ENCODE measurements at regions not wholly inside any gene's neighbourhood (a gene's known extent, or its start where the extent isn't known, plus 50 kb on each side); places are given as distances from the start of the nearest gene placed in this dataset.
"Not testable (repeated sequence)": the region's sequence is repeated elsewhere in the genome, so short reads cannot be mapped to it uniquely, and the experiment has no call there.

DNA sequence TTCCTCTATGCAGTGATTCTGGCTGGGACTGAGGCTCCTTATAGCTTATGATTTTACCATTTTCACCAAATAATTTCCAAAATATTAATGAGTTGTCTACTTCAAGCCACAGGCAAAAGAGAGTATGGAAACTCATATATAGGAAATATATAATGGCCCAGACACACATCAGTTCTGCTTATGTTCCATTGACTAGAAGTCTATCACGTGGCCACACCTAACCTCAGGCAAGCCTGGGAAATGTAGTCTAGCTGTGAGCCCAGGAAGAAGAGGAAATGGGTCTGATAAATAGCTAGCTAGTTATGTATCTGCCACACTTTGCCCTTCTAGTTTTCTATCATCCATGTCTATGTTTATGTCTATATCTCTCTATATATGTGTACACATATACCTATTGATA, 195.1 kb downstream of the OTOL1 start:
- DNase-seq (ENCODE audit: low read depth) = no peak

DNA sequence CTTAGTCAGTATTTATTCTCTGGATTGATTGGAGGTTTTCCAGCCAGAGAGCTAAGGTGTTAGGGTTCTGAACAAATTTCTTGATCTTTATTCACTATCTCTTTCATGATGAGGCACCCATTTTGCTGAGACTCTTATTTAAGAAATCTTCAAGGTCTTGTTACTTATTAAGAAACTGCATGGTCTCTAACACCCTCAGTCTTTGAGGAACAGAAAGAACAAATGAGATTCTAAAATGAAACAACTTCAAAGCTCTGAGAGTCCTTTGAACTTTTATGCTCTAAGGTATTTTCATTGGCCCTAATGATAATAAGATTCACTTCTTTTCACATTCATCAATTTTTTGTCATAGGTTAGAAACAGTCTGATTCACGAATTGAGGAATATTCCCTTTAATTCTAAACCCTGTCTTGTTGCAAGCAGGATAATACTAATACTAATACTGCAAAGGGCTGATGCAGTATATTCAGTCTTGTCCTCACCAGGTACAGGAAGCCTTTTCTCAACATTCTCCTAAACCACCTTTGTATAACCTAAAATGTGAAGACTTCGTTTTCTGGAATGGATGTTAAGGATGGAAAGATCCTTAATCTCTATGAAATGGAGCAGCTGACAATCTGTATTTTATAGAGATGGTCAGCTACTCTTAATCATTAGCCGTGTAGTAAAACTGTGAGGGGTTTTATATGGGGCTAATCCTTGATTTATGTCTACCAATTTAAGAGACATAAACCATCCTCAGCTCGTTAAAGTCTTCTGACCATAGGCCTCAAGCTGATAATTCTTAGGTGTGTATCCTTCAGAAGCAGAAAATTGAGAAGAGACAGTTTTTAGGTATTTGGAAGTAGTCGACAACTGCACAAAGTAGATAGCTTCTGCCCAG, 198.3 kb downstream of the OTOL1 start:
- DNase-seq (ENCODE audit: low read depth) = no peak

DNA sequence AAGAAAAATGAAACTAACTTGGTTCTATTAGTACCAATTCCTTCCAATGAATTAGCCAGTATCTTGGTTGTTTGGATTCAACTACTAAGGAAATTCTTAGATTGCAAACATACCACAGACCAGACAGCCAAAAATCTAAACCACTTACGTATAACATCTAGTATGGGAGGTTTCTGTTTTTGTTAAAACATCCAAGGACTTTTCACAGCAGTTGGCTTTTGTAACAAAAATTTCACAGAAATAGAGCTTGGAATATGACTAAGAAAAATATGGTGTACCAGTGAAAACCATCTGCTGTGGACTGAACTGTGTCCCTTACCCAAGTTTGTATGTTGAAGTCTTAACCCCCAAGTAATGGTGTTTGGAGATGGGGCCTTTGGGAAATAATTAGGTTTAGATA, 199.2 kb downstream of the OTOL1 start:
- DNase-seq (ENCODE audit: low read depth) = no peak

GRCh38 chr3:161700998-161701397, 204.4 kb downstream of the OTOL1 start:
- no peak for DNase-seq (ENCODE audit: low read depth)

DNA sequence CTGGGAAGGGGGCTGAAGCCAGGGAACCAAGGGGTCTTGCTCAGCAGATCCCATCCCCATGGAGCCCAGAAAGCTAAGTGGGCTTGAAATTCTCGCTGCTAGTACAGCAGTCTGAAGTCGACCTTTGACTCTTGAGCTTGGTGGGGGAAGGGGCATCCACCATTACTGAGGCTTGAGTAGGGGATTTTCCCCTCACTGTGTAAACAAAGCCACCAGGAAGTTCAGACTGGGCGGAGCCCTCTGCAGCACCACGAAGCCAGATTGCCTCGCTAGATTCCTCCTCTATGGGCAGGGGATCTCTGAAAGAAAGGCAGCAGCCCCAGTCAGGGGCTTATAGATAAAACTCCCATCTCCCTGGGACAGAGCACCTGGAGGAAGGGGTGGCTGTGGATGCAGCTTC, 210.6 kb downstream of the OTOL1 start:
- DNase-seq (ENCODE audit: low read depth) = not testable (repeated sequence)

DNA sequence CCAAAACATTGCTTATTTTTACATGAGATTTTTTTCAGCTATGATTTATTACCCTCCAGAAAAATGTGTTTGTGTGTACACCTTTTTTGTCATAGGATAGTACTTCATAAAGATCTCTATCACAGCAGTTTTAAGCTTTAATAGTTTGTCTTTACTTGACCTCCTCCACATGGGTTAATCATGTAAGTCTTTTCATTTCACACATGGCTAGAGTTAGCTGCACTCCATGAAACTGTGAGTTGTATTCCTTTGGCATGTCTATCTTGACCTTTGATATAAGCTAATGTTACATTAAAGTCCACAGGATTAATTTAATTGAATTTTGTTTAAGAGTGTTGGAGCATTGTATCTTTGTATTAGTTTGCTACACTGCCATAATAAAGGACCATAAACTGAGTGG, 217.1 kb downstream of the OTOL1 start:
- no peak for DNase-seq (ENCODE audit: low read depth)

DNA sequence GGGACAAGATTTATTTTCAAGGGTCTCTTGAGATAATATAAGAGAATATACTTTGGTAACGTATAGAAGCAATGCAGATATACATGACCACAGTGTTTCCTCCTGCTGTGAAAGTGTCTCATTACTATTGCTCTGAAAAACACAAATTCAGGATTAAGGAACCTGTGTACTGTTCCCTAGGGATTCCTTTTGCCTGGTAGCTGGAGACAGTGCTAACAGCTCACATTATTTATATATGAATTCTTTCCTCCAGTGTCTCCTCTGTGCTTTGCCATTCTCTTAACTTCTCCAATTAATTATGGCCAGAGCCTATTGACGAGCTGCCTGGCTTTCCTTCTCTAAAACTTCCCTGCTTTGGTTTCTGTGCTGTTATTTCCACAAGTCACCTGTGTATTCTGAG, 235.4 kb downstream of the OTOL1 start:
- DNase-seq (ENCODE audit: low read depth) = no peak

DNA sequence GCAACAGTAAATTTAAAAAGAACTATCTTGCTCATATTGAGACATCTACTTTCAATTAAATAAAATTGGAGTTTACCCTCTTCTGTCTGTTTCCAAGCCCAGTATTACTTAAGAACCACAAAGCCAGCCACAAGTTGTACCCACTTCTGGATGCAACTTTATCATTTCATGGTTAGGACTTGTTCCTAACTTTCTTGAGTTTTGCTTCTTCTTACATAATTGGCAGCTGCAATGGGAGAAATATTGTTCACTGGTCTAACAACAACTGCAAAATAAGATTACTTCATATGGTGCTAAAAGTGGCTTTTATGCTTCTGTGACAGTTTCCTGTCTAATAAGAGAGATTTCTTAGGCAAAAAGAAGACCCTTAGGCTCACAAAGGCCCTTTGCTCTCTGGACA, 240.6 kb downstream of the OTOL1 start:
- no peak for DNase-seq (ENCODE audit: low read depth)

GRCh38 chr3:161740421-161740820, 243.8 kb downstream of the OTOL1 start:
- no peak for DNase-seq (ENCODE audit: low read depth)

GRCh38 chr3:161744366-161744765, 247.8 kb downstream of the OTOL1 start:
- no peak for DNase-seq (ENCODE audit: low read depth)

GRCh38 chr3:161745741-161746140, 249.1 kb downstream of the OTOL1 start:
- no peak for DNase-seq (ENCODE audit: low read depth)

- no peak for DNase-seq (ENCODE audit: low read depth)
These were observed 251.4 kb downstream of the OTOL1 start for GRCh38 chr3:161748049-161748448.

DNA sequence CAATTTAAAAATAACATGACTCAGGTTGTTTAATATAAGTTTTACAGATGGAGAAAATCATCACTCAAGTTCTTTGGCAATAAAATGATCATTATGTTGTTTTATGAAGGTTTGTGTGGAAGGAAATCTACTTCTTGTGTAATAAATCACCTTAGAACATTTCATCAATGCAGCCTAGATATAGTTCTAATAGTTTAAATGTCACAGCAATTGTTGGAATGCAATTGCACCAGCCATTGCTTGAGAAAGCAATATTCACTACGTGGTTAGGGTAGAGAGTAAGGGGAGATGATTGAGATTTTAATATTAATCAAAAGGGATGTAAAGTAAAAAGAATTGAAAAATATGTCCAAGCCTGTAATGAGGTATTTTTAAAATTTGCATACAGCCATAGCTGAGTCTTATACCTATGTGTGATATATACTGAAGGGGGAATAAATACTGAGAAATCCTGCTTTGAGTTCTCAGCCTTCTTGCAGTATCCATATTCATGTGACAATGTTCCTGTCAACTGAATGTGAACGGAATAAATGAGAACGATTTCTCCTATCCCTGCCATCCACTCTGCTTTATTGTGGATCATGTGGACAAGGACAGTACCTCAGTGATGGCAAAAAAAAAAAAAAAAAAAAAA, 257.9 kb downstream of the OTOL1 start:
- no peak for DNase-seq (ENCODE audit: low read depth)

- no peak for DNase-seq (ENCODE audit: low read depth)
These were observed 262.8 kb downstream of the OTOL1 start for GRCh38 chr3:161759444-161759843.

DNA sequence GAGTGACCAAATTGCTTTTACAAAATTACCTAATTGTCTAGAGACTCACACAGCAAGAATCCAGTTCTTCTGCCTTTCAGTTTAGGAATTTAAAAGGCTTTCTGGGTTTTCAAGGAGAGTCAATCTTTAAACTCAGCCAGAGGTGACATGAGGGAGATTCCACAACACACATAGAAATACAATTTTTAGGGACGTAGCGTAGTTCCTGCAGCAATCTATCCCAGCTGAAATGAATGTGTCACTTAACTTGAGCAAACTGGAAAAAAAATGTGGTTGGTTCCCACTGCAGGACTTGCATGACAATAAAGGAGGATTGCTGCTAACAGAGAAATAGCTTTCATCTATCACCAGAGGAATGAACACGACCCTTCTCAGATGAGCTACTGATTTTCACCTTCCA, 269.7 kb downstream of the OTOL1 start:
- no peak for DNase-seq (ENCODE audit: low read depth)

GRCh38 chr3:161770484-161771386, 274.1 kb downstream of the OTOL1 start:
- DNase-seq (ENCODE audit: low read depth) = no peak

DNA sequence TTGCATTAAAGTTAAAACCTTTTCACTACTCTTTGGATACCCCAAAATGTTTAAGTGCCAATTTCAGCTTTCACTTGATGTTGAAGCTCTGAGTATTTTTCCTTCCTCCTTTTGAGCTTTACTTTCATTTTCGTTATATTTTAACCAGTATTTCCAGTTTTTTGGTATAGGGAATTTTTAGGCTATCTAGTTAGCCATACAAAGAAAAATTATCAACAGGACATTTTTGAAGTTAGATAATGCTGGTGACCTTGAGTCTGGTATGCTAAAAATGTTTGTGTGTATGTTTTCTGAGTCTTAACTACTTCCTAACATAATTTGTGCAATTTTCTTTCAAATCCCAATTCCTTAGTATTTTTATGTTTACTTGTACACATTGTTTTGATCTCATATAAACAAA, 284.8 kb downstream of the OTOL1 start:
- no peak for DNase-seq (ENCODE audit: low read depth)

GRCh38 chr3:161793194-161793930, 296.8 kb downstream of the OTOL1 start:
- DNase-seq (ENCODE audit: low read depth) = peak; percentile 80

GRCh38 chr3:161794551-161794950, 297.9 kb downstream of the OTOL1 start:
- DNase-seq (ENCODE audit: low read depth) = peak; percentile 60

- no peak for DNase-seq (ENCODE audit: low read depth)
These were observed 299.7 kb downstream of the OTOL1 start for GRCh38 chr3:161796312-161796711.

DNA sequence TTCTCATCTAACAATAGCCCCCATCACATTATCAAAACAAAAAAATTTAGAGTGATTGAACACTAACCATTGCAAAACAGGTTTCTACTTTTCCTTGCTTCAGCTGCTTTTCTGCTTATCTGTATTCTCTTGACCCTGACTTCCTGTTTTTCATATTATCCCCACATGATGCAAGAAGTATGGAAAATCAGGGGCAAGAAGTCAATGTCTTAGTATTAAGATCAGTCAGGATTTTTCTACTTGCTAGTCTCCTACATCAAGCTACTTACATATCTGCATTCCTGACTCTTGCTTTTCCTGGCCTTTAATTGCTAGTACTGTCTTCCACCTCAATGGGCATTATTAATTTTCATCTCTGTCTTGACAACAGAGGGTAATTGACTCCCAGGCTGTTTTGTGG, 300.2 kb downstream of the OTOL1 start:
- DNase-seq (ENCODE audit: low read depth) = no peak

DNA sequence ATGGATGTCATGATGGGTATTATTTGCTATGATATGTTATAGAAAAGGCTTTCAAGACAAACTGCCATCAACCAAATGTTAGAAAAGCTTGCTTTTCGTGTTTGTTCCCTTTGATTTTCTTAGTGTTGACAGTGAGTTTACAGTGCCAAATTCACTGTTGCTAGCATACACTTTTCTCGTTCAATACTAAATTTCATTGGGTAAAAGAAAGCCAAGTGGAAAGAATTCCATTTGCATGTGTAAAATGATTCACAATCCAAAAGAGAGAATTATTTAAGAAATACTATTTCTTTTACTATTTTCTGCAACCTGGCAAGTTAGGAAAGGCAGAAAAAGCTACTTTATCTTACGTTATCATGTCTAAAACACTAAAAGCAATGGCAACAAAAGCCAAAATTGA, 301.4 kb downstream of the OTOL1 start:
- DNase-seq (ENCODE audit: low read depth) = no peak

All from forelimb muscle (tissue), 1 donor.